Mesenchymal stem cell (in vitro differentiated cells and primary cell): ENCODE measurements at regions not wholly inside any gene's neighbourhood (a gene's known extent, or its start where the extent isn't known, plus 50 kb on each side); places are given as distances from the start of the nearest gene placed in this dataset.

ENCODE experiments used
- DNase-seq: peaks from one replicate; pipeline ENCODE4 v3.0.0-alpha.2; 2013
- H2AFZ ChIP-seq: one replicate; pipeline ENCODE4 v1.6.1; 2013; ENCODE audit warnings: low read depth, mild to moderate bottlenecking, control low read depth, inconsistent platforms, low read length, moderate library complexity
- H2AK5ac ChIP-seq: 2 replicates; pipeline ENCODE4 v1.6.1; 2013; ENCODE audit warnings: low read length, moderate library complexity, mild to moderate bottlenecking, inconsistent platforms; ENCODE audit not compliant: severe bottlenecking
- H2BK120ac ChIP-seq: one replicate; pipeline ENCODE4 v1.6.1; 2013; ENCODE audit warnings: low read depth, mild to moderate bottlenecking, inconsistent platforms, low read length, moderate library complexity
- H2BK12ac ChIP-seq, 2 experiments: one replicate each; pipeline ENCODE4 v1.6.1; 2013; ENCODE audit warnings: inconsistent platforms in 2 of 2, low read length in 2 of 2, mild to moderate bottlenecking in 2 of 2, moderate library complexity in 2 of 2, control low read depth in 1 of 2
- H2BK15ac ChIP-seq: one replicate; pipeline ENCODE4 v1.6.1; 2013; ENCODE audit warnings: mild to moderate bottlenecking, low read depth, inconsistent platforms; ENCODE audit not compliant: poor library complexity, severe bottlenecking
- H2BK5ac ChIP-seq: 2 replicates; pipeline ENCODE4 v1.6.1; 2013; ENCODE audit warnings: low read depth, mild to moderate bottlenecking, low read length, control low read depth, inconsistent platforms; ENCODE audit not compliant: poor library complexity, severe bottlenecking
- H3K14ac ChIP-seq, 2 experiments: one replicate each; pipeline ENCODE4 v1.6.1; 2013; ENCODE audit warnings: inconsistent platforms in 2 of 2, low read length in 2 of 2, control low read depth in 1 of 2, mild to moderate bottlenecking in 1 of 2, moderate library complexity in 1 of 2
- H3K18ac ChIP-seq, 2 experiments: one replicate each; pipeline ENCODE4 v1.6.1; 2013; ENCODE audit warnings: inconsistent platforms in 2 of 2, low read length in 2 of 2, control low read depth in 1 of 2, low read depth in 1 of 2, mild to moderate bottlenecking in 1 of 2
- H3K23ac ChIP-seq, 2 experiments: one replicate each; pipeline ENCODE4 v1.6.1; 2013; ENCODE audit warnings: inconsistent platforms in 2 of 2, low read length in 2 of 2, mild to moderate bottlenecking in 2 of 2, moderate library complexity in 2 of 2, control low read depth in 1 of 2
- H3K27ac ChIP-seq: 2 replicates; pipeline ENCODE4 v1.5.1; 2013; ENCODE audit warnings: mild to moderate bottlenecking, moderate library complexity, low read length, control low read depth, inconsistent platforms; ENCODE audit not compliant: poor library complexity, severe bottlenecking
- H3K27me3 ChIP-seq, 2 experiments: 2 replicates each; pipeline versions ENCODE4 v1.6.1 to v1.7.0; 2013; ENCODE audit warnings: low read length in 2 of 2, mild to moderate bottlenecking in 2 of 2, moderate library complexity in 2 of 2, control low read depth in 1 of 2, inconsistent platforms in 1 of 2; ENCODE audit not compliant: control insufficient read depth in 1 of 2, insufficient read depth in 1 of 2
- H3K36me3 ChIP-seq, 2 experiments: 2 replicates each; pipeline versions ENCODE4 v1.6.1 to v1.7.0; 2013; ENCODE audit warnings: low read length in 2 of 2, control low read depth in 1 of 2, inconsistent platforms in 1 of 2, low read depth in 1 of 2, mild to moderate bottlenecking in 1 of 2; ENCODE audit not compliant: insufficient read depth in 2 of 2, control insufficient read depth in 1 of 2
- H3K4ac ChIP-seq, 2 experiments: one replicate each; pipeline ENCODE4 v1.6.1; 2013; ENCODE audit warnings: inconsistent platforms in 2 of 2, low read length in 2 of 2, mild to moderate bottlenecking in 2 of 2, moderate library complexity in 2 of 2, control low read depth in 1 of 2, low read depth in 1 of 2
- H3K4me1 ChIP-seq: 2 replicates; pipeline ENCODE4 v1.6.1; 2013; ENCODE audit warnings: low read depth, low read length, control low read depth; ENCODE audit not compliant: control insufficient read depth, insufficient read depth
- H3K4me2 ChIP-seq: 2 replicates; pipeline ENCODE4 v1.6.1; 2013; ENCODE audit warnings: low read length, mild to moderate bottlenecking, inconsistent platforms; ENCODE audit not compliant: poor library complexity, severe bottlenecking
- H3K4me3 ChIP-seq, 2 experiments: 2 replicates each; pipeline versions ENCODE4 v1.5.1 to v1.7.0; 2013; ENCODE audit warnings: low read length in 2 of 2, mild to moderate bottlenecking in 2 of 2, control low read depth in 1 of 2, low read depth in 1 of 2; ENCODE audit not compliant: insufficient read depth in 1 of 2
- H3K79me1 ChIP-seq: replicated peaks from 2 replicates; pipeline ENCODE4 v1.6.1; 2013; ENCODE audit warnings: mild to moderate bottlenecking, control low read depth, low read length, inconsistent platforms; ENCODE audit not compliant: poor library complexity, severe bottlenecking
- H3K9ac ChIP-seq: 2 replicates; pipeline ENCODE4 v1.7.0; 2013; ENCODE audit warnings: mild to moderate bottlenecking, low read length, moderate library complexity
- H3K9me3 ChIP-seq: 2 replicates; pipeline ENCODE4 v1.7.0; 2013; ENCODE audit warnings: mild to moderate bottlenecking, low read length; ENCODE audit not compliant: control insufficient read depth
- H4K8ac ChIP-seq: one replicate; pipeline ENCODE4 v1.6.1; 2013; ENCODE audit warnings: inconsistent platforms, mild to moderate bottlenecking, low read length, moderate library complexity
- H4K91ac ChIP-seq: one replicate; pipeline ENCODE4 v1.6.1; 2013; ENCODE audit warnings: mild to moderate bottlenecking, low read length, inconsistent platforms
- WGBS: methylation state at CpG from one replicate; pipeline ENCODE4 v1.1.7; 2013; ENCODE audit warnings: mixed read lengths; 5-methylcytosine and 5-hydroxymethylcytosine counted together

DNA sequence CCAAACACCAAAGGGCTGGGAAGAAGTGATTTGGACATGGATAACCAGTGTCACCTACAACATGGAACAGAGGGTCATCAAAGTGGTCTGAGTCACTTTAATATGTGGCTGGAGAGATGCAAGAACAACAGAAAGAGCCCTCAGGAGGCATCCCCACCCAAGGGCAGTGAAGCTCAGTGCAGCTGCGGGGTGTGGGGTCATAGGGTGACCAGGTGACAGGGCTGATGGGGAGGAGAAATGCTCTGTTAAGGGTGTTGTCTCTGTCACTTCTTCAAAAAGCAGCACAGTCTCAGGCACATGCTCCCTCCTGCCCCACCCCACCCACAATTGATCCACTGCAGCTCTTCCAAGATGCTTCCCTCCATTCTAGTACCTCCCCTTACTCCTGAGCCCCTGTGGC is 819.1 kb downstream of the KCNJ18 start:
- Histone ChIP-seq H3K9me3 (no peaks in the 10 kb centered on the region), H3K27ac (no peak overlapping the region), H3K4me1 (no peaks in the 10 kb centered on the region), H2BK120ac (no peak overlapping the region), H3K36me3 (no peaks in the 10 kb centered on the region), H3K9ac (no peak overlapping the region), H3K14ac (no peak overlapping the region), H3K4ac (no peak overlapping the region), H2AK5ac (no peak overlapping the region), H3K18ac (no peak overlapping the region), H2BK12ac (no peak overlapping the region), H2BK5ac (no peak overlapping the region), H3K4me2 (no peak overlapping the region), H3K23ac (no peak overlapping the region), H4K8ac (no peak overlapping the region), H3K27me3 (no peaks in the 10 kb centered on the region), H3K4me3 (no peak overlapping the region), H2AFZ (no peak overlapping the region), H4K91ac (no peak overlapping the region), H3K79me1 (no peaks in the 10 kb centered on the region), H2BK15ac (no peak overlapping the region)
- DNase-seq = no peak
- WGBS = no CpG with 5 or more reads among the region's 1 CpG

DNA sequence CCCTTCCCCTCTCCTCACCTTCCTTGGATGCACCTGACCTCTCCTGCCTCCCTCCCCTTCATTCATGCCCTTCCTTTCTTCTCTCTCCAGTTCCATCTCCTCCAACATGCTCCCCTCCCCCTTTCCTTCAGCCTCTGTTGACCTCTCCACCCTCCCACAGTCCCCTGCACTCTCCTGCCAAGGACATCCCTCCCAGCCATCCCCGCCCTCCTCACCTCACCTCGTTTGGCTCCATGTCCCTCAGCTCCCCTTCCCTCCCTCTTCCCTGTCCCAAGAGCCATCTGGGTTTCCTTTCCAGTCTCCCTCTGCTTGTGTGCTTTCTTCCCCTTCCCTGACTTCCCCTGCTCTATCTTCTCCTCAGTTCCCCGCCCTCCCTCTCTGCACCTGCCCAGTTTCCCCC is 819.7 kb downstream of the KCNJ18 start:
- no peak overlapping the region for H2BK12ac ChIP-seq
- no peak overlapping the region for H2AK5ac ChIP-seq
- no peaks in the 10 kb centered on the region for H3K27me3 ChIP-seq
- no peak overlapping the region for H3K4ac ChIP-seq
- no peaks in the 10 kb centered on the region for H3K79me1 ChIP-seq
- H4K8ac ChIP-seq = no peak overlapping the region
- H3K4me3 ChIP-seq = no peak overlapping the region
- no peak overlapping the region for H3K9ac ChIP-seq
- no peak overlapping the region for H3K4me2 ChIP-seq
- H3K4me1 ChIP-seq = no peaks in the 10 kb centered on the region
- no peak overlapping the region for H2AFZ ChIP-seq
- no peak overlapping the region for H3K27ac ChIP-seq
- no peak for DNase-seq
- no peak overlapping the region for H2BK120ac ChIP-seq
- H3K18ac ChIP-seq = no peak overlapping the region
- no peak overlapping the region for H3K14ac ChIP-seq
- H2BK5ac ChIP-seq = no peak overlapping the region
- no peaks in the 10 kb centered on the region for H3K36me3 ChIP-seq
- no peaks in the 10 kb centered on the region for H3K9me3 ChIP-seq
- H2BK15ac ChIP-seq = no peak overlapping the region
- H4K91ac ChIP-seq = no peak overlapping the region
- H3K23ac ChIP-seq = no peak overlapping the region
- 44% methylated on average over 3 of the region's 3 CpGs for WGBS

GRCh38 chr17:22512506-22512905 is 820.2 kb downstream of the KCNJ18 start:
- no peak overlapping the region for H2BK15ac ChIP-seq
- H3K27me3 ChIP-seq = no peaks in the 10 kb centered on the region
- no peaks in the 10 kb centered on the region for H3K79me1 ChIP-seq
- no peaks in the 10 kb centered on the region for H3K9me3 ChIP-seq
- no peak overlapping the region for H3K4me2 ChIP-seq
- H2BK5ac ChIP-seq = no peak overlapping the region
- H3K18ac ChIP-seq = no peak overlapping the region
- no peak overlapping the region for H3K9ac ChIP-seq
- DNase-seq = no peak
- H3K36me3 ChIP-seq = no peaks in the 10 kb centered on the region
- no peaks in the 10 kb centered on the region for H3K4me1 ChIP-seq
- H3K4ac ChIP-seq = no peak overlapping the region
- no peak overlapping the region for H3K23ac ChIP-seq
- no peak overlapping the region for H4K8ac ChIP-seq
- no peak overlapping the region for H3K27ac ChIP-seq
- no peak overlapping the region for H2AK5ac ChIP-seq
- no peak overlapping the region for H2AFZ ChIP-seq
- H4K91ac ChIP-seq = no peak overlapping the region
- no peak overlapping the region for H3K4me3 ChIP-seq
- H3K14ac ChIP-seq = no peak overlapping the region
- H2BK120ac ChIP-seq = no peak overlapping the region
- 74% methylated on average over 6 of the region's 6 CpGs for WGBS
- H2BK12ac ChIP-seq = no peak overlapping the region

- no peak overlapping the region for H2AFZ ChIP-seq
- 90% methylated on average over 19 of the region's 21 CpGs for WGBS
- H3K4me2 ChIP-seq = no peak overlapping the region
- no peak overlapping the region for H2BK12ac ChIP-seq
- no peaks in the 10 kb centered on the region for H3K79me1 ChIP-seq
- no peaks in the 10 kb centered on the region for H3K9me3 ChIP-seq
- no peaks in the 10 kb centered on the region for H3K36me3 ChIP-seq
- no peak for DNase-seq
- H4K91ac ChIP-seq = no peak overlapping the region
- no peak overlapping the region for H3K27ac ChIP-seq
- H3K9ac ChIP-seq = no peak overlapping the region
- H2BK120ac ChIP-seq = no peak overlapping the region
- H4K8ac ChIP-seq = no peak overlapping the region
- no peak overlapping the region for H3K14ac ChIP-seq
- no peaks in the 10 kb centered on the region for H3K4me1 ChIP-seq
- no peak overlapping the region for H2BK5ac ChIP-seq
- no peaks in the 10 kb centered on the region for H3K27me3 ChIP-seq
- no peak overlapping the region for H3K4ac ChIP-seq
- no peak overlapping the region for H2BK15ac ChIP-seq
- no peak overlapping the region for H2AK5ac ChIP-seq
- H3K18ac ChIP-seq = no peak overlapping the region
- no peak overlapping the region for H3K23ac ChIP-seq
- H3K4me3 ChIP-seq = no peak overlapping the region
Observed at GRCh38 chr17:22512997-22513538, 820.7 kb downstream of the KCNJ18 start.
